ENCODE measurements at regions not wholly inside any gene's neighbourhood (a gene's known extent, or its start where the extent isn't known, plus 50 kb on each side); places are given as distances from the start of the nearest gene placed in this dataset.

DNA sequence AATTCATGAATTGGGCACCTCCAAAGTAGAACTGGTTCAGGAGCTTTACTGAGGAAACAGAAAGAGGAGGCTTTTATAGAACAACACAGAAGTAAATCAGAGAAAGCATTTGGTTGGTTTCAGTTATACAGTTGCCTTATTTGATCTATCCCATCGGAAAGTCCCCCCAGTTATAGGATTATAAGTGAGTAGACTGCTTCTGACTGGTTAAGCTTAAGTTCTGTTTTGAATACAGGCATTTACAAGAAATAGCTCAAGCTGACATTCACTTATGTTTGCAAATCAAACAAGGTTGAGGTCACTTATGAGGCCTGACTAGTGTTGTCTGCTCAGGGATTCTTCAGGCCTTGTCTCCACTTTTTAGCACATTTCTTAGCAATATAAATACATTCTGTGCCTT lies 857.4 kb downstream of the EFNB2 start:
- Histone ChIP-seq H3K79me2 (ENCODE audit: control insufficient read depth in 1 of 2, insufficient read depth in 2 of 2, low read length in 2 of 2) (no peaks in the 10 kb centered on the region), H2AK5ac (ENCODE audit: low read depth, low read length) (no peak overlapping the region), H3K9ac (replicated peaks in 1 of 4; ENCODE audit: extremely low read depth in 1 of 4, low read depth in 3 of 4, low read length in 3 of 4) (no peak overlapping the region), H4K91ac (replicated peaks; ENCODE audit: insufficient read length, low read length) (no peak overlapping the region), H2AFZ (ENCODE audit: low read length) (no peak overlapping the region), H3K4me1 (replicated peaks in 1 of 4; ENCODE audit: control insufficient read depth in 3 of 4, insufficient read depth in 4 of 4, low read length in 3 of 4) (no peaks in the 10 kb centered on the region), H3K23me2 (ENCODE audit: low read depth, low read length) (no peaks in the 10 kb centered on the region), H4K8ac (ENCODE audit: extremely low read depth, insufficient read depth, low read length) (no peak overlapping the region), H3K79me1 (ENCODE audit: low read depth, low read length) (no peaks in the 10 kb centered on the region), H2BK12ac (ENCODE audit: low read depth, low read length) (no peak overlapping the region), H2BK5ac (ENCODE audit: low read depth, low read length) (no peak overlapping the region), H3K4me3 (ENCODE audit: extremely low read depth in 1 of 4, insufficient read depth in 2 of 4, low read depth in 3 of 4, low read length in 4 of 4) (no peak overlapping the region), H3K4ac (replicated peaks; ENCODE audit: insufficient read length, low read depth, low read length) (no peak overlapping the region), H3K4me2 (ENCODE audit: insufficient read depth in 1 of 2, low read depth in 2 of 2, low read length in 2 of 2) (no peak overlapping the region), H2BK120ac (replicated peaks; ENCODE audit: low read depth, low read length) (no peak overlapping the region), H4K5ac (ENCODE audit: insufficient read length, low read depth, low read length) (no peak overlapping the region), H3K23ac (ENCODE audit: insufficient read length) (no peak overlapping the region), H2BK15ac (ENCODE audit: low read length) (no peak overlapping the region), H3K9me3 (ENCODE audit: insufficient read depth in 2 of 2, low read depth in 1 of 2, low read length in 1 of 2) (no peaks in the 10 kb centered on the region), H4K20me1 (replicated peaks in 1 of 2; ENCODE audit: control insufficient read depth in 1 of 2, insufficient read depth in 2 of 2, low read length in 2 of 2) (no peaks in the 10 kb centered on the region), H3K14ac (ENCODE audit: insufficient read length) (no peak overlapping the region), H3K36me3 (ENCODE audit: control insufficient read depth in 2 of 4, insufficient read depth in 4 of 4, low read length in 3 of 4) (no peaks in the 10 kb centered on the region), H3K27me3 (replicated peaks in 1 of 4; ENCODE audit: control insufficient read depth in 3 of 4, extremely low read depth in 1 of 4, insufficient read depth in 3 of 4, low read length in 3 of 4) (no peaks in the 10 kb centered on the region), H2BK20ac (ENCODE audit: low read length) (no peak overlapping the region), H3K27ac (ENCODE audit: low read depth, low read length) (no peak overlapping the region), H3K56ac (replicated peaks; ENCODE audit: insufficient read length, low read depth, low read length) (no peak overlapping the region), H3K18ac (ENCODE audit: extremely low read depth, low read length) (no peak overlapping the region)
- DNase-seq (ENCODE audit: low read depth in 1 of 2, low spot score in 2 of 2) = no peak
- ChIA-PET POLR2A (ENCODE audit: partially characterized antibody) (no interaction called here), CTCF (ENCODE audit: partially characterized antibody) (no interaction called here)
- FAIRE-seq = no peak
- WGBS, 2 experiments (ENCODE audit: extremely low coverage in 1 of 2, insufficient coverage in 1 of 2, insufficient read length in 1 of 2, insufficient replicate concordance in 2 of 2, low coverage in 1 of 2, low lambda C conversion rate in 2 of 2, missing lambda C conversion rate in 1 of 2) = 100% methylated on average over 1 of the region's 1 CpG; no CpG with 5 or more reads in 1 of the 2 experiments
- no peak for TF ChIP-seq RFX5 (IDR thresholded peaks at IDR 0.05; ENCODE audit: borderline replicate concordance, low read depth, low read length)
- TF ChIP-seq, protein P1, sequence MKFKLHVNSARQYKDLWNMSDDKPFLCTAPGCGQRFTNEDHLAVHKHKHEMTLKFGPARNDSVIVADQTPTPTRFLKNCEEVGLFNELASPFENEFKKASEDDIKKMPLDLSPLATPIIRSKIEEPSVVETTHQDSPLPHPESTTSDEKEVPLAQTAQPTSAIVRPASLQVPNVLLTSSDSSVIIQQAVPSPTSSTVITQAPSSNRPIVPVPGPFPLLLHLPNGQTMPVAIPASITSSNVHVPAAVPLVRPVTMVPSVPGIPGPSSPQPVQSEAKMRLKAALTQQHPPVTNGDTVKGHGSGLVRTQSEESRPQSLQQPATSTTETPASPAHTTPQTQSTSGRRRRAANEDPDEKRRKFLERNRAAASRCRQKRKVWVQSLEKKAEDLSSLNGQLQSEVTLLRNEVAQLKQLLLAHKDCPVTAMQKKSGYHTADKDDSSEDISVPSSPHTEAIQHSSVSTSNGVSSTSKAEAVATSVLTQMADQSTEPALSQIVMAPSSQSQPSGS (IDR thresholded peaks at IDR 0.05; ENCODE audit: low read length) = no peak
- no peak for TF ChIP-seq PHF8 (conservative IDR thresholded peaks at IDR 0.05; ENCODE audit: low read depth, low read length)
- no peak for TF ChIP-seq TBP (IDR thresholded peaks at IDR 0.05; ENCODE audit: low read depth, low read length)
- TF ChIP-seq CBX5 (IDR thresholded peaks at IDR 0.05; ENCODE audit: low read depth, low read length) = no peak
- no peak for TF ChIP-seq BRCA1 (IDR thresholded peaks at IDR 0.05; ENCODE audit: low read depth, low read length)
- TF ChIP-seq CEBPB (IDR thresholded peaks at IDR 0.05; ENCODE audit: low read depth, low read length) = no peak
- TF ChIP-seq SIN3A (conservative IDR thresholded peaks at IDR 0.05 in 1 of 2, IDR thresholded peaks at IDR 0.05 in 1 of 2; ENCODE audit: low read depth in 1 of 2, low read length in 2 of 2) = no peak
- no peak for TF ChIP-seq SP4 (IDR thresholded peaks at IDR 0.05; ENCODE audit: low read length)
- TF ChIP-seq CHD2 (IDR thresholded peaks at IDR 0.05; ENCODE audit: low read length) = no peak
- TF ChIP-seq POLR2AphosphoS5 (IDR thresholded peaks at IDR 0.05; ENCODE audit: low read depth, low read length) = no peak
- no peak for TF ChIP-seq GABPA (IDR thresholded peaks at IDR 0.05; ENCODE audit: borderline replicate concordance, insufficient read depth, low read length)
- no peak for TF ChIP-seq USF2 (IDR thresholded peaks at IDR 0.05; ENCODE audit: low read length)
